HEK293 (cell line): ENCODE measurements at regions not wholly inside any gene's neighbourhood (a gene's known extent, or its start where the extent isn't known, plus 50 kb on each side); places are given as distances from the start of the nearest gene placed in this dataset.

Experiments
- CTCF ChIA-PET: fragments of 350-600 bp; formaldehyde crosslinking; extraction: SDS; loops from one replicate; lab custom pipeline; 2021; ENCODE audit warnings: antibody characterized with exemption; lab: Yijun Ruan, JAX
- POLR2A ChIA-PET: fragments of 300-600 bp; formaldehyde crosslinking; extraction: SDS; loops from one replicate; lab custom pipeline; 2020; ENCODE audit warnings: antibody characterized with exemption, inconsistent platforms; lab: Yijun Ruan, JAX
- H3K27ac ChIP-seq: fragments of 200-500 bp; sonication (Bioruptor generic); 2 replicates; pipeline ENCODE4 v1.5.1; 2014; ENCODE audit warnings: low read depth, low read length, control low read depth, inconsistent platforms; ENCODE audit errors: extremely low read depth
- H3K36me3 ChIP-seq, 2 experiments: fragments of 200-500 bp in 1 of 2; sonication (Bioruptor generic) in 1 of 2; 1 replicate in 1 of 2; 2 replicates in 1 of 2; pipeline ENCODE4 v1.5.1; 2014 to 2017; ENCODE audit warnings: inconsistent platforms in 2 of 2, low read length in 2 of 2; ENCODE audit not compliant: control insufficient read depth in 2 of 2, insufficient read depth in 1 of 2
- H3K4me1 ChIP-seq: fragments of 200-500 bp; sonication (Bioruptor generic); 2 replicates; pipeline ENCODE4 v1.5.1; 2014; ENCODE audit warnings: mild to moderate bottlenecking, low read length, inconsistent platforms; ENCODE audit not compliant: control insufficient read depth, insufficient read depth
- H3K4me3 ChIP-seq: 2 replicates; pipeline ENCODE4 v1.5.1; 2011; ENCODE audit warnings: low read depth, mild to moderate bottlenecking, control low read depth, low read length, moderate library complexity
- H3K9me3 ChIP-seq: fragments of 200-500 bp; sonication (Bioruptor generic); 2 replicates; pipeline ENCODE4 v1.5.1; 2014; ENCODE audit warnings: low read depth, low read length, inconsistent platforms; ENCODE audit not compliant: control insufficient read depth, insufficient read depth
- BCL11B ChIP-seq: fragments of 450-650 bp; formaldehyde crosslinking; IDR thresholded peaks from 2 replicates; pipeline ENCODE4 v1.5.1; 2016; ENCODE audit warnings: low read depth, missing biosample characterization, missing genetic modification characterization
- HOXC10 ChIP-seq: sonication (generic); formaldehyde crosslinking; IDR thresholded peaks from 2 replicates; pipeline ENCODE4 v1.8.1; 2023; ENCODE audit warnings: mild to moderate bottlenecking, missing genetic modification reagents
- KLF10 ChIP-seq: fragments of 450-650 bp; IDR thresholded peaks from 2 replicates; pipeline ENCODE4 v1.5.1; 2018; ENCODE audit warnings: missing biosample characterization, mild to moderate bottlenecking, missing genetic modification characterization
- KLF9 ChIP-seq: fragments of 450-650 bp; formaldehyde crosslinking; IDR thresholded peaks from 2 replicates; pipeline ENCODE4 v1.5.1; 2016; ENCODE audit warnings: missing biosample characterization, missing genetic modification characterization, low read depth
- SP3 ChIP-seq: fragments of 450-650 bp; formaldehyde crosslinking; IDR thresholded peaks from 2 replicates; pipeline ENCODE4 v1.5.1; 2016; ENCODE audit warnings: missing biosample characterization, missing genetic modification characterization
- ZFP3 ChIP-seq: fragments of 450-650 bp; formaldehyde crosslinking; IDR thresholded peaks from 2 replicates; pipeline ENCODE4 v1.5.1; 2016; ENCODE audit warnings: low read depth, missing biosample characterization, missing genetic modification characterization
- ZNF114 ChIP-seq: fragments of 450-650 bp; formaldehyde crosslinking; IDR thresholded peaks from 2 replicates; pipeline ENCODE4 v1.5.0; 2017; ENCODE audit warnings: missing biosample characterization, missing genetic modification characterization
- ZNF138 ChIP-seq: fragments of 450-650 bp; formaldehyde crosslinking; IDR thresholded peaks from 2 replicates; pipeline ENCODE4 v1.5.1; 2016; ENCODE audit warnings: missing biosample characterization, missing genetic modification characterization, borderline replicate concordance
- ZNF140 ChIP-seq: fragments of 450-650 bp; formaldehyde crosslinking; IDR thresholded peaks from 2 replicates; pipeline ENCODE4 v1.5.1; 2016; ENCODE audit warnings: missing biosample characterization, missing genetic modification characterization
- ZNF324 ChIP-seq: fragments of 450-650 bp; formaldehyde crosslinking; IDR thresholded peaks from 2 replicates; pipeline ENCODE4 v1.5.1; 2016; ENCODE audit warnings: missing biosample characterization, missing genetic modification characterization
- ZNF48 ChIP-seq: fragments of 450-650 bp; formaldehyde crosslinking; IDR thresholded peaks from 2 replicates; pipeline ENCODE4 v1.5.1; 2016; ENCODE audit warnings: missing biosample characterization, missing genetic modification characterization
- ZNF548 ChIP-seq: fragments of 450-650 bp; formaldehyde crosslinking; IDR thresholded peaks from 2 replicates; pipeline ENCODE4 v1.5.1; 2016; ENCODE audit warnings: missing biosample characterization, missing genetic modification characterization
- ZNF558 ChIP-seq: fragments of 450-650 bp; formaldehyde crosslinking; IDR thresholded peaks from 2 replicates; pipeline ENCODE4 v1.5.1; 2016; ENCODE audit warnings: missing biosample characterization, missing genetic modification characterization
- ZNF561 ChIP-seq: fragments of 450-650 bp; IDR thresholded peaks from 2 replicates; pipeline ENCODE4 v1.5.1; 2018; ENCODE audit warnings: missing biosample characterization, missing genetic modification characterization, borderline replicate concordance
- ZNF600 ChIP-seq: fragments of 450-650 bp; formaldehyde crosslinking; IDR thresholded peaks from 2 replicates; pipeline ENCODE4 v1.5.1; 2016; ENCODE audit warnings: missing biosample characterization, missing genetic modification characterization
- ZNF623 ChIP-seq: fragments of 450-650 bp; formaldehyde crosslinking; IDR thresholded peaks from 2 replicates; pipeline ENCODE4 v1.5.1; 2016; ENCODE audit warnings: missing biosample characterization, missing genetic modification characterization
- ZNF76 ChIP-seq: fragments of 450-650 bp; formaldehyde crosslinking; IDR thresholded peaks from 2 replicates; pipeline ENCODE4; 2016; ENCODE audit warnings: low read depth, missing biosample characterization, missing genetic modification characterization, borderline replicate concordance
- ZXDB ChIP-seq: fragments of 450-650 bp; formaldehyde crosslinking; IDR thresholded peaks from 2 replicates; pipeline ENCODE4 v1.5.1; 2016; ENCODE audit warnings: missing biosample characterization, missing genetic modification characterization
- TF ChIP-seq, protein P1 (sequence below): fragments of 450-650 bp; formaldehyde crosslinking; conservative IDR thresholded peaks from 2 replicates; pipeline ENCODE4 v1.5.1; 2016; ENCODE audit warnings: low read depth, missing biosample characterization, missing genetic modification characterization
- TF ChIP-seq, protein P2 (sequence below): fragments of 450-650 bp; formaldehyde crosslinking; IDR thresholded peaks from 2 replicates; pipeline ENCODE4 v1.5.0; 2017; ENCODE audit warnings: missing biosample characterization, missing genetic modification characterization, borderline replicate concordance
- TF ChIP-seq, protein P3 (sequence below): fragments of 450-650 bp; formaldehyde crosslinking; IDR thresholded peaks from 2 replicates; pipeline ENCODE4 v1.5.1; 2016; ENCODE audit warnings: missing biosample characterization, missing genetic modification characterization
- TF ChIP-seq, protein P4 (sequence below): fragments of 450-650 bp; formaldehyde crosslinking; IDR thresholded peaks from 2 replicates; pipeline ENCODE4 v1.5.1; 2016; ENCODE audit warnings: missing biosample characterization, missing genetic modification characterization, borderline replicate concordance
- TF ChIP-seq, protein P5 (sequence below): fragments of 450-650 bp; formaldehyde crosslinking; IDR thresholded peaks from 2 replicates; pipeline ENCODE4 v1.5.1; 2016; ENCODE audit warnings: missing biosample characterization, missing genetic modification characterization
- TF ChIP-seq, protein P6 (sequence below): fragments of 450-650 bp; formaldehyde crosslinking; IDR thresholded peaks from 2 replicates; pipeline ENCODE4 v1.5.1; 2017; ENCODE audit warnings: missing biosample characterization, mild to moderate bottlenecking, missing genetic modification characterization, moderate library complexity
- TF ChIP-seq, protein P7 (sequence below): fragments of 450-650 bp; formaldehyde crosslinking; IDR thresholded peaks from 2 replicates; pipeline ENCODE4 v1.5.1; 2017; ENCODE audit warnings: missing biosample characterization, missing genetic modification characterization

DNA sequence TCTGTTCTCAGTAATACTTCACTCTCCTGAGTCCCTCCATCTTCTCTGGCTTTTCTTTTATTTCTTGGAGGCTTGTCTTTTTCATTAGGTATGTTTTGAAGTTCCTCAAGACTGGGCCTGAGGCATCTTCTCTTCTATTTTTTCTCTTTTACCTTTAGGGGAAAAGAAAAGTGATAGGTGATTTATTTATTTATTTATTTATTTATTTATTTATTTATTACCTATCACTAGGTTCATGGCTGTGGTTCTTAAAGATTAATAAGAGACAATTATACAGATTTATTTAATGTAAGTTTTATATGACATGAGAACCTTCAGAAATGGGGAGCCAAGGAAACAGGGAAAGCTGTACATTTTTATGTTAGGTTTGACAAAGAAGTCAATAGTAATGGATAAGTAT, 330.3 kb upstream of the RBMS3 start:
- Histone ChIP-seq H3K27ac (no peak overlapping the region), H3K4me3 (no peak overlapping the region), H3K9me3 (no peaks in the 10 kb centered on the region), H3K4me1 (no peaks in the 10 kb centered on the region), H3K36me3 (no peaks in the 10 kb centered on the region)
- ChIA-PET CTCF (no interaction called here), POLR2A (no interaction called here)
- TF ChIP-seq, protein P1, sequence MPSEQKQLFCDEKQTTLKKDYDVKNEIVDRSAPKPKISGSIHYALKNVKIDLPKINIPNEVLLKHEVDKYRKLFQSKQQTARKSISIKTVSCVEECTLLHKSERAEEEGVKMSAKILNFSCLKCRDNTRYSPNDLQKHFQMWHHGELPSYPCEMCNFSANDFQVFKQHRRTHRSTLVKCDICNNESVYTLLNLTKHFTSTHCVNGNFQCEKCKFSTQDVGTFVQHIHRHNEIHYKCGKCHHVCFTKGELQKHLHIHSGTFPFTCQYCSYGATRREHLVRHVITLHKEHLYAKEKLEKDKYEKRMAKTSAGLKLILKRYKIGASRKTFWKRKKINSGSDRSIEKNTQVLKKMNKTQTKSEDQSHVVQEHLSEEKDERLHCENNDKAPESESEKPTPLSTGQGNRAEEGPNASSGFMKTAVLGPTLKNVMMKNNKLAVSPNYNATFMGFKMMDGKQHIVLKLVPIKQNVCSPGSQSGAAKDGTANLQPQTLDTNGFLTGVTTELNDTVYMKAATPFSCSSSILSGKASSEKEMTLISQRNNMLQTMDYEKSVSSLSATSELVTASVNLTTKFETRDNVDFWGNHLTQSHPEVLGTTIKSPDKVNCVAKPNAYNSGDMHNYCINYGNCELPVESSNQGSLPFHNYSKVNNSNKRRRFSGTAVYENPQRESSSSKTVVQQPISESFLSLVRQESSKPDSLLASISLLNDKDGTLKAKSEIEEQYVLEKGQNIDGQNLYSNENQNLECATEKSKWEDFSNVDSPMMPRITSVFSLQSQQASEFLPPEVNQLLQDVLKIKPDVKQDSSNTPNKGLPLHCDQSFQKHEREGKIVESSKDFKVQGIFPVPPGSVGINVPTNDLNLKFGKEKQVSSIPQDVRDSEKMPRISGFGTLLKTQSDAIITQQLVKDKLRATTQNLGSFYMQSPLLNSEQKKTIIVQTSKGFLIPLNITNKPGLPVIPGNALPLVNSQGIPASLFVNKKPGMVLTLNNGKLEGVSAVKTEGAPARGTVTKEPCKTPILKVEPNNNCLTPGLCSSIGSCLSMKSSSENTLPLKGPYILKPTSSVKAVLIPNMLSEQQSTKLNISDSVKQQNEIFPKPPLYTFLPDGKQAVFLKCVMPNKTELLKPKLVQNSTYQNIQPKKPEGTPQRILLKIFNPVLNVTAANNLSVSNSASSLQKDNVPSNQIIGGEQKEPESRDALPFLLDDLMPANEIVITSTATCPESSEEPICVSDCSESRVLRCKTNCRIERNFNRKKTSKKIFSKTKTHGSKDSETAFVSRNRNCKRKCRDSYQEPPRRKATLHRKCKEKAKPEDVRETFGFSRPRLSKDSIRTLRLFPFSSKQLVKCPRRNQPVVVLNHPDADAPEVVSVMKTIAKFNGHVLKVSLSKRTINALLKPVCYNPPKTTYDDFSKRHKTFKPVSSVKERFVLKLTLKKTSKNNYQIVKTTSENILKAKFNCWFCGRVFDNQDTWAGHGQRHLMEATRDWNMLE (tag by site-specific recombination), result peak; percentile 71
- TF ChIP-seq, protein P2, sequence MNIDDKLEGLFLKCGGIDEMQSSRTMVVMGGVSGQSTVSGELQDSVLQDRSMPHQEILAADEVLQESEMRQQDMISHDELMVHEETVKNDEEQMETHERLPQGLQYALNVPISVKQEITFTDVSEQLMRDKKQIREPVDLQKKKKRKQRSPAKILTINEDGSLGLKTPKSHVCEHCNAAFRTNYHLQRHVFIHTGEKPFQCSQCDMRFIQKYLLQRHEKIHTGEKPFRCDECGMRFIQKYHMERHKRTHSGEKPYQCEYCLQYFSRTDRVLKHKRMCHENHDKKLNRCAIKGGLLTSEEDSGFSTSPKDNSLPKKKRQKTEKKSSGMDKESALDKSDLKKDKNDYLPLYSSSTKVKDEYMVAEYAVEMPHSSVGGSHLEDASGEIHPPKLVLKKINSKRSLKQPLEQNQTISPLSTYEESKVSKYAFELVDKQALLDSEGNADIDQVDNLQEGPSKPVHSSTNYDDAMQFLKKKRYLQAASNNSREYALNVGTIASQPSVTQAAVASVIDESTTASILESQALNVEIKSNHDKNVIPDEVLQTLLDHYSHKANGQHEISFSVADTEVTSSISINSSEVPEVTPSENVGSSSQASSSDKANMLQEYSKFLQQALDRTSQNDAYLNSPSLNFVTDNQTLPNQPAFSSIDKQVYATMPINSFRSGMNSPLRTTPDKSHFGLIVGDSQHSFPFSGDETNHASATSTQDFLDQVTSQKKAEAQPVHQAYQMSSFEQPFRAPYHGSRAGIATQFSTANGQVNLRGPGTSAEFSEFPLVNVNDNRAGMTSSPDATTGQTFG (tag by site-specific recombination), result no peak
- no peak for TF ChIP-seq KLF9 (tag by site-specific recombination)
- no peak for TF ChIP-seq SP3 (tag by site-specific recombination)
- TF ChIP-seq, protein P3, sequence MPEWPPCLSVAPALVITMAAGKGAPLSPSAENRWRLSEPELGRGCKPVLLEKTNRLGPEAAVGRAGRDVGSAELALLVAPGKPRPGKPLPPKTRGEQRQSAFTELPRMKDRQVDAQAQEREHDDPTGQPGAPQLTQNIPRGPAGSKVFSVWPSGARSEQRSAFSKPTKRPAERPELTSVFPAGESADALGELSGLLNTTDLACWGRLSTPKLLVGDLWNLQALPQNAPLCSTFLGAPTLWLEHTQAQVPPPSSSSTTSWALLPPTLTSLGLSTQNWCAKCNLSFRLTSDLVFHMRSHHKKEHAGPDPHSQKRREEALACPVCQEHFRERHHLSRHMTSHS (tag by site-specific recombination), result no peak
- peak; percentile 56; the same call in 1 of the 2 replicates for TF ChIP-seq ZNF140 (tag by site-specific recombination)
- 0 out of 2 replicates have a peak, but pooled peaks have one; percentile 56 for TF ChIP-seq ZNF558 (tag by site-specific recombination)
- no peak for TF ChIP-seq ZNF76 (tag by site-specific recombination)
- no peak for TF ChIP-seq ZNF548 (tag by site-specific recombination)
- TF ChIP-seq ZNF623, result peak; percentile 53
- TF ChIP-seq ZNF48 (tag by site-specific recombination), result no peak
- TF ChIP-seq HOXC10 (CRISPR knock-in tag), result no peak
- TF ChIP-seq ZNF114 (tag by site-specific recombination), result no peak
- TF ChIP-seq BCL11B (tag by site-specific recombination), result no peak
- 0 out of 2 replicates have a peak, but pooled peaks have one; percentile 23 for TF ChIP-seq ZXDB
- no peak for TF ChIP-seq ZNF138
- TF ChIP-seq, protein P4, sequence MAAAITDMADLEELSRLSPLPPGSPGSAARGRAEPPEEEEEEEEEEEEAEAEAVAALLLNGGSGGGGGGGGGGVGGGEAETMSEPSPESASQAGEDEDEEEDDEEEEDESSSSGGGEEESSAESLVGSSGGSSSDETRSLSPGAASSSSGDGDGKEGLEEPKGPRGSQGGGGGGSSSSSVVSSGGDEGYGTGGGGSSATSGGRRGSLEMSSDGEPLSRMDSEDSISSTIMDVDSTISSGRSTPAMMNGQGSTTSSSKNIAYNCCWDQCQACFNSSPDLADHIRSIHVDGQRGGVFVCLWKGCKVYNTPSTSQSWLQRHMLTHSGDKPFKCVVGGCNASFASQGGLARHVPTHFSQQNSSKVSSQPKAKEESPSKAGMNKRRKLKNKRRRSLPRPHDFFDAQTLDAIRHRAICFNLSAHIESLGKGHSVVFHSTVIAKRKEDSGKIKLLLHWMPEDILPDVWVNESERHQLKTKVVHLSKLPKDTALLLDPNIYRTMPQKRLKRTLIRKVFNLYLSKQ, result no peak
- no peak for TF ChIP-seq ZNF600 (tag by site-specific recombination)
- no peak for TF ChIP-seq ZFP3 (tag by site-specific recombination)
- TF ChIP-seq, protein P5, sequence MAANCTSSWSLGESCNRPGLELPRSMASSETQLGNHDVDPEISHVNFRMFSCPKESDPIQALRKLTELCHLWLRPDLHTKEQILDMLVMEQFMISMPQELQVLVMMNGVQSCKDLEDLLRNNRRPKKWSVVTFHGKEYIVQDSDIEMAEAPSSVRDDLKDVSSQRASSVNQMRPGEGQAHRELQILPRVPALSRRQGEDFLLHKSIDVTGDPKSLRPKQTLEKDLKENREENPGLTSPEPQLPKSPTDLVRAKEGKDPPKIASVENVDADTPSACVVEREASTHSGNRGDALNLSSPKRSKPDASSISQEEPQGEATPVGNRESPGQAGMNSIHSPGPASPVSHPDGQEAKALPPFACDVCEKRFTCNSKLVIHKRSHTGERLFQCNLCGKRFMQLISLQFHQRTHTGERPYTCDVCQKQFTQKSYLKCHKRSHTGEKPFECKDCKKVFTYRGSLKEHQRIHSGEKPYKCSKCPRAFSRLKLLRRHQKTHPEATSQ (tag by site-specific recombination), result no peak
- no peak for TF ChIP-seq ZNF561 (tag by site-specific recombination)
- TF ChIP-seq KLF10 (tag by site-specific recombination), result no peak
- TF ChIP-seq, protein P6, sequence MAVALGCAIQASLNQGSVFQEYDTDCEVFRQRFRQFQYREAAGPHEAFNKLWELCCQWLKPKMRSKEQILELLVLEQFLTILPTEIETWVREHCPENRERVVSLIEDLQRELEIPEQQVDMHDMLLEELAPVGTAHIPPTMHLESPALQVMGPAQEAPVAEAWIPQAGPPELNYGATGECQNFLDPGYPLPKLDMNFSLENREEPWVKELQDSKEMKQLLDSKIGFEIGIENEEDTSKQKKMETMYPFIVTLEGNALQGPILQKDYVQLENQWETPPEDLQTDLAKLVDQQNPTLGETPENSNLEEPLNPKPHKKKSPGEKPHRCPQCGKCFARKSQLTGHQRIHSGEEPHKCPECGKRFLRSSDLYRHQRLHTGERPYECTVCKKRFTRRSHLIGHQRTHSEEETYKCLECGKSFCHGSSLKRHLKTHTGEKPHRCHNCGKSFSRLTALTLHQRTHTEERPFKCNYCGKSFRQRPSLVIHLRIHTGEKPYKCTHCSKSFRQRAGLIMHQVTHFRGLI (tag by site-specific recombination), result no peak
- TF ChIP-seq ZNF324 (tag by site-specific recombination), result no peak
- TF ChIP-seq, protein P7, sequence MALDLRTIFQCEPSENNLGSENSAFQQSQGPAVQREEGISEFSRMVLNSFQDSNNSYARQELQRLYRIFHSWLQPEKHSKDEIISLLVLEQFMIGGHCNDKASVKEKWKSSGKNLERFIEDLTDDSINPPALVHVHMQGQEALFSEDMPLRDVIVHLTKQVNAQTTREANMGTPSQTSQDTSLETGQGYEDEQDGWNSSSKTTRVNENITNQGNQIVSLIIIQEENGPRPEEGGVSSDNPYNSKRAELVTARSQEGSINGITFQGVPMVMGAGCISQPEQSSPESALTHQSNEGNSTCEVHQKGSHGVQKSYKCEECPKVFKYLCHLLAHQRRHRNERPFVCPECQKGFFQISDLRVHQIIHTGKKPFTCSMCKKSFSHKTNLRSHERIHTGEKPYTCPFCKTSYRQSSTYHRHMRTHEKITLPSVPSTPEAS (tag by site-specific recombination), result no peak
